DOHH2 (cell line): ENCODE measurements at regions not wholly inside any gene's neighbourhood (a gene's known extent, or its start where the extent isn't known, plus 50 kb on each side); places are given as distances from the start of the nearest gene placed in this dataset.

Experiments used
- H3F3A ChIP-seq: fragments of 200-600 bp; sonication (generic), shearing (Covaris generic); 2 replicates; pipeline ENCODE4 v1.6.0; 2016; ENCODE audit warnings: antibody characterized with exemption, mild to moderate bottlenecking; ENCODE audit not compliant: control insufficient read depth, insufficient read depth
- H3K27ac ChIP-seq: fragments of 200-600 bp; sonication (generic); 2 replicates; pipeline ENCODE4 v1.5.1; 2014; ENCODE audit warnings: low read depth, mild to moderate bottlenecking, low read length, moderate library complexity
- H3K27me3 ChIP-seq: fragments of 200-600 bp; sonication (generic); 2 replicates; pipeline ENCODE4 v1.6.1; 2014; ENCODE audit warnings: mild to moderate bottlenecking, low read length, mixed read lengths; ENCODE audit not compliant: control insufficient read depth
- H3K36me3 ChIP-seq: fragments of 200-600 bp; sonication (generic); 2 replicates; pipeline ENCODE4 v1.6.1; 2014; ENCODE audit warnings: mild to moderate bottlenecking, low read length, moderate library complexity, mixed read lengths; ENCODE audit not compliant: control insufficient read depth
- H3K4me1 ChIP-seq: fragments of 200-600 bp; sonication (generic); 2 replicates; pipeline ENCODE4 v1.6.1; 2014; ENCODE audit warnings: mild to moderate bottlenecking, low read length, mixed read lengths; ENCODE audit not compliant: control insufficient read depth
- H3K4me2 ChIP-seq: fragments of 200-600 bp; sonication (generic); 2 replicates; pipeline ENCODE4 v1.6.0; 2014; ENCODE audit warnings: mild to moderate bottlenecking, low read length, moderate library complexity
- H3K4me3 ChIP-seq: fragments of 200-600 bp; sonication (generic); 2 replicates; pipeline ENCODE4 v1.5.1; 2014; ENCODE audit warnings: mild to moderate bottlenecking, low read length, mixed read lengths
- H3K79me2 ChIP-seq: fragments of 200-600 bp; sonication (generic); 2 replicates; pipeline ENCODE4 v1.6.1; 2014; ENCODE audit warnings: mild to moderate bottlenecking, low read length, mixed read lengths; ENCODE audit not compliant: control insufficient read depth
- H3K9me2 ChIP-seq: fragments of 200-600 bp; sonication (generic); replicated peaks from 2 replicates; pipeline ENCODE4 v1.6.1; 2014; ENCODE audit warnings: mild to moderate bottlenecking, low read length, mixed read lengths; ENCODE audit not compliant: control insufficient read depth
- H3K9me3 ChIP-seq: fragments of 200-600 bp; sonication (generic); 2 replicates; pipeline ENCODE4 v1.6.1; 2014; ENCODE audit warnings: antibody characterized with exemption, low read length, mixed read lengths; ENCODE audit not compliant: control insufficient read depth, insufficient read depth
- H4K20me1 ChIP-seq: fragments of 200-600 bp; sonication (generic); 2 replicates; pipeline ENCODE4 v1.6.0; 2014; ENCODE audit warnings: low read depth, mild to moderate bottlenecking, antibody characterized with exemption, low read length, moderate library complexity; ENCODE audit not compliant: control insufficient read depth, insufficient read depth
- CTCF ChIP-seq: fragments of 200-600 bp; sonication (generic); IDR thresholded peaks from one replicate; pipeline ENCODE4 v1.5.1; 2014; ENCODE audit warnings: antibody characterized with exemption, mild to moderate bottlenecking, low read depth, low read length; ENCODE audit not compliant: poor library complexity, severe bottlenecking
- EZH2phosphoT487 ChIP-seq: fragments of 200-600 bp; sonication (generic); IDR thresholded peaks from 2 replicates; pipeline ENCODE4 v1.6.1; 2017; ENCODE audit warnings: borderline replicate concordance, mild to moderate bottlenecking, antibody characterized with exemption, low read length, moderate library complexity, mixed read lengths

GRCh38 chr2:226641008-226641407, 158.6 kb downstream of the IRS1 start:
- TF ChIP-seq EZH2phosphoT487 (no peak), CTCF (no peak)
- Histone ChIP-seq H3F3A (no peaks in the 10 kb centered on the region), H3K4me1 (no peaks in the 10 kb centered on the region), H3K4me3 (no peak overlapping the region), H3K27ac (no peak overlapping the region), H3K27me3 (no peaks in the 10 kb centered on the region), H3K9me3 (no peaks in the 10 kb centered on the region), H4K20me1 (no peaks in the 10 kb centered on the region), H3K9me2 (no peaks in the 10 kb centered on the region), H3K4me2 (no peak overlapping the region), H3K36me3 (no peaks in the 10 kb centered on the region), H3K79me2 (no peaks in the 10 kb centered on the region)

- TF ChIP-seq CTCF = no peak
- TF ChIP-seq EZH2phosphoT487 = no peak
- Histone ChIP-seq H3K27ac (no peak overlapping the region), H3K36me3 (no peaks in the 10 kb centered on the region), H3K9me2 (no peaks in the 10 kb centered on the region), H3K4me1 (no peaks in the 10 kb centered on the region), H3K27me3 (no peaks in the 10 kb centered on the region), H3K4me2 (no peak overlapping the region), H3F3A (no peaks in the 10 kb centered on the region), H3K4me3 (no peak overlapping the region), H4K20me1 (no peaks in the 10 kb centered on the region), H3K9me3 (no peaks in the 10 kb centered on the region), H3K79me2 (no peaks in the 10 kb centered on the region)
Measured at GRCh38 chr2:226640501-226640900, 159.1 kb downstream of the IRS1 start.

- Histone ChIP-seq H3K79me2 (no peaks in the 10 kb centered on the region), H3K4me2 (no peak overlapping the region), H3K9me2 (no peaks in the 10 kb centered on the region), H3K27ac (no peak overlapping the region), H3K9me3 (no peaks in the 10 kb centered on the region), H3K27me3 (no peaks in the 10 kb centered on the region), H3F3A (no peaks in the 10 kb centered on the region), H3K4me1 (no peaks in the 10 kb centered on the region), H3K36me3 (no peaks in the 10 kb centered on the region), H3K4me3 (no peak overlapping the region), H4K20me1 (no peaks in the 10 kb centered on the region)
- TF ChIP-seq CTCF (no peak), EZH2phosphoT487 (no peak)
Measured at GRCh38 chr2:226639550-226639949, 160.1 kb downstream of the IRS1 start.

- no peaks in the 10 kb centered on the region for H3K9me2 ChIP-seq
- TF ChIP-seq EZH2phosphoT487 (no peak), CTCF (no peak)
- H3K36me3 ChIP-seq = no peaks in the 10 kb centered on the region
- no peaks in the 10 kb centered on the region for H3F3A ChIP-seq
- H3K4me3 ChIP-seq = no peak overlapping the region
- no peaks in the 10 kb centered on the region for H4K20me1 ChIP-seq
- no peak overlapping the region for H3K4me2 ChIP-seq
- H3K27me3 ChIP-seq = no peaks in the 10 kb centered on the region
- no peaks in the 10 kb centered on the region for H3K9me3 ChIP-seq
- no peaks in the 10 kb centered on the region for H3K4me1 ChIP-seq
- H3K27ac ChIP-seq = no peak overlapping the region
- H3K79me2 ChIP-seq = no peaks in the 10 kb centered on the region
Measured at GRCh38 chr2:226638576-226638975, 161.0 kb downstream of the IRS1 start.
